Transverse colon (tissue), 4 donors: ENCODE measurements at regions not wholly inside any gene's neighbourhood (a gene's known extent, or its start where the extent isn't known, plus 50 kb on each side); places are given as distances from the start of the nearest gene placed in this dataset.

Experiments
- DNase-seq: peaks from one replicate; pipeline ENCODE4 v3.0.0-alpha.2; 2019
- H3K27ac ChIP-seq, 4 donors: fragments of 200-600 bp; sonication (generic); 2 replicates each; pipeline ENCODE4 v1.5.1; 2016 to 2018; ENCODE audit warnings: inconsistent platforms in 4 of 4
- H3K27me3 ChIP-seq: fragments of 200-600 bp; sonication (generic); 2 replicates; pipeline ENCODE4 v1.5.1; 2017; ENCODE audit warnings: inconsistent platforms
- H3K36me3 ChIP-seq, 4 donors: fragments of 200-600 bp; sonication (generic); 2 replicates each; pipeline ENCODE4 v1.5.1; 2017 to 2019; ENCODE audit warnings: inconsistent platforms in 4 of 4
- H3K4me1 ChIP-seq, 4 donors: fragments of 200-600 bp; sonication (generic); 2 replicates each; pipeline ENCODE4 v1.5.1; 2017 to 2020; ENCODE audit warnings: inconsistent platforms in 4 of 4
- H3K4me3 ChIP-seq, 4 donors: fragments of 200-600 bp; sonication (generic); 1 replicate in 1 of 4; 2 replicates in 3 of 4; pipeline versions ENCODE4 v1.5.1 to v1.6.1; 2017 to 2019; ENCODE audit warnings: inconsistent platforms in 4 of 4
- H3K9me3 ChIP-seq, 2 donors: fragments of 200-600 bp; sonication (generic); 2 replicates each; pipeline ENCODE4 v1.5.1; 2017 to 2019; ENCODE audit warnings: inconsistent platforms in 2 of 2
- CTCF ChIP-seq, 5 experiments: fragments of 200-600 bp in 3 of 5; fragments of 450-650 bp in 2 of 5; sonication (generic) in 3 of 5; IDR thresholded peaks; 1 replicate in 2 of 5; 2 replicates in 3 of 5; pipeline ENCODE4 v1.5.1; 2016 to 2017; ENCODE audit warnings: antibody characterized with exemption in 5 of 5, inconsistent platforms in 3 of 5, mild to moderate bottlenecking in 2 of 5, moderate library complexity in 1 of 5
- EP300 ChIP-seq: sonication (generic); formaldehyde crosslinking; IDR thresholded peaks from one replicate; pipeline ENCODE4 v1.6.1; 2017; ENCODE audit warnings: antibody characterized with exemption, low read depth
- POLR2A ChIP-seq: fragments of 450-650 bp; IDR thresholded peaks from one replicate; pipeline ENCODE4 v1.6.1; 2016; ENCODE audit warnings: antibody characterized with exemption, mild to moderate bottlenecking, moderate library complexity
- POLR2AphosphoS5 ChIP-seq, 3 donors: sonication (generic); formaldehyde crosslinking; IDR thresholded peaks; one replicate each; pipeline ENCODE4 v1.6.1; 2016; ENCODE audit warnings: antibody characterized with exemption in 3 of 3
- WGBS, 2 donors: methylation state at CpG; one replicate each; pipeline ENCODE4 v1.1.5; 2018; ENCODE audit warnings: low coverage in 1 of 2; 5-methylcytosine and 5-hydroxymethylcytosine counted together
- in situ Hi-C, 4 donors: fragments of 200-750 bp; cut with MboI; loops; one replicate each; pipeline versions ENCODE4 v1.15.0 to v1.15.1; 2017; ENCODE audit warnings: low sequenced_read_pairs in 3 of 4, low pct_ligation_motif_present in 1 of 4, low pct_unique_long_range_greater_than_20kb in 1 of 4
- intact Hi-C: fragments of 100-400 bp; cut with DNase I; formaldehyde crosslinking; loops from one replicate; pipeline ENCODE4 v1.15.1; 2023; ENCODE audit warnings: low total_unique reads

GRCh38 chr6:91534614-91535013 lies 947.7 kb upstream of the MAP3K7 start:
- H3K4me1 ChIP-seq: no peaks in the 10 kb centered on the region
- 39 to 42% methylated on average over 2 of the region's 2 CpGs for WGBS, 2 donors

GRCh38 chr6:91523511-91523910 lies 936.6 kb upstream of the MAP3K7 start:
- no peak for TF ChIP-seq POLR2A
- Histone ChIP-seq H3K9me3 (no peaks in the 10 kb centered on the region), H3K4me3 (no peak overlapping the region), H3K4me1 (no peaks in the 10 kb centered on the region), H3K27me3 (no peaks in the 10 kb centered on the region), H3K36me3 (no peaks in the 10 kb centered on the region), H3K27ac (no peak overlapping the region)
- in situ Hi-C loops: no loop called here
- intact Hi-C loops: no loop called here
- WGBS, 2 donors: 57 to 74% methylated on average over 3 of the region's 3 CpGs
- no peak for DNase-seq

More at GRCh38 chr6:91534614-91535013, 947.7 kb upstream of the MAP3K7 start:
- Histone ChIP-seq H3K9me3 (no peaks in the 10 kb centered on the region), H3K36me3 (no peaks in the 10 kb centered on the region), H3K27ac (no peak overlapping the region), H3K27me3 (no peaks in the 10 kb centered on the region), H3K4me3 (no peak overlapping the region)
- in situ Hi-C loops: no loop called here
- no peak for DNase-seq
- intact Hi-C loops: no loop called here
- no peak for TF ChIP-seq EP300
- peak in 1 of 5 experiments; percentile 9 for TF ChIP-seq CTCF (IDR thresholded peaks at IDR 0.05)
- TF ChIP-seq POLR2A: no peak
- TF ChIP-seq POLR2AphosphoS5 (IDR thresholded peaks at IDR 0.05): no peak

- Histone ChIP-seq H3K36me3 (no peaks in the 10 kb centered on the region), H3K27me3 (no peaks in the 10 kb centered on the region), H3K4me3 (no peak overlapping the region), H3K27ac (no peak overlapping the region), H3K4me1 (no peaks in the 10 kb centered on the region), H3K9me3 (no peaks in the 10 kb centered on the region)
- no peak for DNase-seq
- in situ Hi-C loops (no loop called here), intact Hi-C loops (no loop called here)
- TF ChIP-seq POLR2A: no peak
- TF ChIP-seq CTCF (IDR thresholded peaks at IDR 0.05): no peak
- TF ChIP-seq POLR2AphosphoS5 (IDR thresholded peaks at IDR 0.05): no peak
- no peak for TF ChIP-seq EP300
Observed at GRCh38 chr6:91521999-91522398, 935.1 kb upstream of the MAP3K7 start.

GRCh38 chr6:91509711-91510110 lies 922.8 kb upstream of the MAP3K7 start:
- intact Hi-C loops (no loop called here), in situ Hi-C loops (no loop called here)
- Histone ChIP-seq H3K36me3 (no peaks in the 10 kb centered on the region), H3K4me3 (no peak overlapping the region), H3K9me3 (no peaks in the 10 kb centered on the region), H3K27me3 (no peaks in the 10 kb centered on the region), H3K27ac (no peak overlapping the region), H3K4me1 (no peaks in the 10 kb centered on the region)
- DNase-seq: no peak
- TF ChIP-seq POLR2A (no peak), POLR2AphosphoS5 (IDR thresholded peaks at IDR 0.05) (no peak), CTCF (IDR thresholded peaks at IDR 0.05) (no peak), EP300 (no peak)
- 29% methylated on average over 1 to 2 of the region's 2 CpGs for WGBS, 2 donors

GRCh38 chr6:91509039-91509438 lies 922.2 kb upstream of the MAP3K7 start:
- Histone ChIP-seq H3K27me3 (no peaks in the 10 kb centered on the region), H3K36me3 (no peaks in the 10 kb centered on the region), H3K27ac (no peak overlapping the region), H3K4me1 (no peaks in the 10 kb centered on the region), H3K4me3 (no peak overlapping the region), H3K9me3 (no peaks in the 10 kb centered on the region)
- WGBS, 2 donors: 65 to 67% methylated on average over 2 of the region's 2 CpGs
- intact Hi-C loops (no loop called here), in situ Hi-C loops (no loop called here)
- TF ChIP-seq POLR2AphosphoS5 (IDR thresholded peaks at IDR 0.05): no peak
- TF ChIP-seq POLR2A: no peak
- TF ChIP-seq EP300: no peak
- TF ChIP-seq CTCF (IDR thresholded peaks at IDR 0.05): no peak
- no peak for DNase-seq
